OCI-LY3 (cell line): ENCODE measurements at regions not wholly inside any gene's neighbourhood (a gene's known extent, or its start where the extent isn't known, plus 50 kb on each side); places are given as distances from the start of the nearest gene placed in this dataset.

Experiments
- H2AFZ ChIP-seq: fragments of 200-600, 300-600 bp; shearing (Covaris generic); 2 replicates; pipeline ENCODE4 v1.6.0; 2014; ENCODE audit warnings: antibody characterized with exemption, low read depth, low read length
- H3K27ac ChIP-seq: fragments of 200-600, 300-600 bp; sonication (generic); 2 replicates; pipeline ENCODE4 v1.5.1; 2014; ENCODE audit warnings: mild to moderate bottlenecking, low read length, moderate library complexity, mixed read lengths
- H3K27me3 ChIP-seq: fragments of 200-600, 300-600 bp; sonication (generic); 2 replicates; pipeline ENCODE4 v1.6.1; 2014; ENCODE audit warnings: low read depth, low read length, mixed read lengths
- H3K36me3 ChIP-seq: fragments of 200-600, 300-600 bp; sonication (generic); replicated peaks from 2 replicates; pipeline ENCODE3; 2014; ENCODE audit warnings: low read depth, low read length, mixed read lengths
- H3K4me1 ChIP-seq: fragments of 300-600, 200-600 bp; sonication (generic); 2 replicates; pipeline ENCODE4 v1.6.1; 2014; ENCODE audit warnings: low read length, mixed read lengths
- H3K4me2 ChIP-seq: fragments of 200-600, 300-600 bp; sonication (generic); 2 replicates; pipeline ENCODE4 v1.6.1; 2014; ENCODE audit warnings: low read length, mixed read lengths
- H3K4me3 ChIP-seq: fragments of 300-600, 200-600 bp; sonication (generic); 2 replicates; pipeline ENCODE4 v1.5.1; 2014; ENCODE audit warnings: antibody characterized with exemption, mild to moderate bottlenecking, low read length, moderate library complexity
- H3K79me2 ChIP-seq: fragments of 300-600, 200-600 bp; shearing (Covaris generic); 2 replicates; pipeline ENCODE4 v1.6.1; 2014; ENCODE audit warnings: mild to moderate bottlenecking, low read length, mixed read lengths
- H3K9ac ChIP-seq: fragments of 300-600, 200-600 bp; shearing (Covaris generic); 2 replicates; pipeline ENCODE4 v1.6.0; 2014; ENCODE audit warnings: mild to moderate bottlenecking, low read length, moderate library complexity
- H3K9me3 ChIP-seq: fragments of 200-600, 300-600 bp; shearing (Covaris generic); 2 replicates; pipeline ENCODE4 v1.6.1; 2014; ENCODE audit warnings: low read length, mixed read lengths; ENCODE audit not compliant: insufficient read depth
- H4K20me1 ChIP-seq: fragments of 200-600, 300-600 bp; sonication (generic); 2 replicates; pipeline ENCODE4 v1.6.1; 2016; ENCODE audit warnings: low read length, mixed read lengths; ENCODE audit not compliant: insufficient read depth
- CTCF ChIP-seq: fragments of 200-600, 300-600 bp; sonication (generic); IDR thresholded peaks from 2 replicates; pipeline ENCODE4 v1.5.1; 2014; ENCODE audit warnings: antibody characterized with exemption, low read length, low read depth
- EZH2phosphoT487 ChIP-seq: fragments of 200-600 bp; shearing (Covaris generic); IDR thresholded peaks from 2 replicates; pipeline ENCODE4 v1.6.1; 2018; ENCODE audit warnings: antibody characterized with exemption, mixed run types, low read depth

- peaks cover 10% of the 10 kb centered on the region for H3K27me3 ChIP-seq
- H3K4me3 ChIP-seq, result no peak overlapping the region
- H4K20me1 ChIP-seq, result no peaks in the 10 kb centered on the region
- no peak overlapping the region for H3K4me2 ChIP-seq
- no peak overlapping the region for H3K9ac ChIP-seq
- no peak overlapping the region for H3K27ac ChIP-seq
- no peak for TF ChIP-seq CTCF
- no peak for TF ChIP-seq EZH2phosphoT487
- no peaks in the 10 kb centered on the region for H3K36me3 ChIP-seq
- H2AFZ ChIP-seq, result no peak overlapping the region
- no peaks in the 10 kb centered on the region for H3K9me3 ChIP-seq
- no peaks in the 10 kb centered on the region for H3K79me2 ChIP-seq
- peaks cover 6% of the 10 kb centered on the region; the same call in 1 of the 2 replicates for H3K4me1 ChIP-seq
These were observed 92.6 kb upstream of the ALDH1A3 start for GRCh38 chr15:100786901-100787566.

GRCh38 chr15:100787567-100788417 is 91.8 kb upstream of the ALDH1A3 start:
- Histone ChIP-seq H3K4me1 (peaks cover 6% of the 10 kb centered on the region; the same call in 1 of the 2 replicates), H3K4me2 (no peak overlapping the region), H3K36me3 (no peaks in the 10 kb centered on the region), H3K4me3 (no peak overlapping the region), H2AFZ (no peak overlapping the region), H3K27ac (no peak overlapping the region), H3K79me2 (no peaks in the 10 kb centered on the region), H4K20me1 (no peaks in the 10 kb centered on the region), H3K9ac (no peak overlapping the region), H3K27me3 (peaks cover 10% of the 10 kb centered on the region), H3K9me3 (no peaks in the 10 kb centered on the region)
- TF ChIP-seq EZH2phosphoT487, result no peak
- no peak for TF ChIP-seq CTCF

GRCh38 chr15:100788418-100789105 is 91.1 kb upstream of the ALDH1A3 start:
- no peaks in the 10 kb centered on the region for H4K20me1 ChIP-seq
- H3K36me3 ChIP-seq, result no peaks in the 10 kb centered on the region
- no peaks in the 10 kb centered on the region for H3K9me3 ChIP-seq
- H3K27me3 ChIP-seq, result peaks cover 5% of the 10 kb centered on the region; the same call in 1 of the 2 replicates
- no peaks in the 10 kb centered on the region for H3K79me2 ChIP-seq
- H3K4me2 ChIP-seq, result no peak overlapping the region
- peaks cover 6% of the 10 kb centered on the region; the same call in 1 of the 2 replicates for H3K4me1 ChIP-seq
- H3K4me3 ChIP-seq, result no peak overlapping the region
- TF ChIP-seq EZH2phosphoT487, result no peak
- no peak for TF ChIP-seq CTCF
- no peak overlapping the region for H3K9ac ChIP-seq
- H3K27ac ChIP-seq, result no peak overlapping the region
- H2AFZ ChIP-seq, result no peak overlapping the region

DNA sequence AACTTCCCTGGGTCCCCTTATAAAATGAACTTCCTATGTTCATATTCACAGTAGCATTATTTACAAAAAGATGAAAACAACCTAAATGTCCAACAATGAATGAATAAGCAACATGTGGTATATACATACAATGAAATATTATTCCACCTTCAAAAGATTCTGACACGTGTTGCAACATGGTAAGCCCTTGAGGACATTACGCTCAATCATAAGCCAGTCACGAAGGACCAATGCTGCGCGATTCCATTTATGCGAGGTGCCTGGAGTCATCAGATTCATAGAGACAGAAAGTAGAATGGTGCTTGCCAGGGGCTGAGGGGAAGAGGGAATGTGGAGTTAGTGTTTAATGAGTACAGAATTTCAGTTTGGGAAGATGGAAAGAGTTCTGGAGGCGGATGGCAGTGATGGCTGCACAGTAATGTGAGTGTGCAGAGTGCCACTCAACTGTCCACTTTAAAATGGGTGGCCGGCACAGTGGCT is 88.8 kb upstream of the ALDH1A3 start:
- H3K9me3 ChIP-seq, result no peaks in the 10 kb centered on the region
- no peak overlapping the region for H2AFZ ChIP-seq
- peaks cover 6% of the 10 kb centered on the region; the same call in 1 of the 2 replicates for H3K27me3 ChIP-seq
- H3K9ac ChIP-seq, result no peak overlapping the region
- no peak overlapping the region for H3K27ac ChIP-seq
- no peaks in the 10 kb centered on the region for H3K36me3 ChIP-seq
- no peak overlapping the region for H3K4me2 ChIP-seq
- no peaks in the 10 kb centered on the region for H3K79me2 ChIP-seq
- no peak overlapping the region for H3K4me3 ChIP-seq
- peaks cover 2% of the 10 kb centered on the region; the same call in 1 of the 2 replicates for H3K4me1 ChIP-seq
- TF ChIP-seq EZH2phosphoT487, result no peak
- no peak for TF ChIP-seq CTCF
- no peaks in the 10 kb centered on the region for H4K20me1 ChIP-seq
